ENCODE measurements at regions not wholly inside any gene's neighbourhood (a gene's known extent, or its start where the extent isn't known, plus 50 kb on each side); places are given as distances from the start of the nearest gene placed in this dataset.

- TF ChIP-seq CTCF (IDR thresholded peaks at IDR 0.05) = no peak
- no peak for TF ChIP-seq POLR2A (IDR thresholded peaks at IDR 0.05)
These were observed 350.8 kb upstream of the ID2 start for GRCh38 chr2:8331068-8331467.
